A673 (cell line): ENCODE measurements at regions not wholly inside any gene's neighbourhood (a gene's known extent, or its start where the extent isn't known, plus 50 kb on each side); places are given as distances from the start of the nearest gene placed in this dataset.

Source experiments
- BruUV-seq: library from RNA; stranded (reverse); fragments of 400-500 nt; replicated peaks from 2 replicates; lab custom pipeline; 2021; lab: Mats Ljungman, UMichigan
- CTCF ChIA-PET: fragments of 300-600 bp; sonication (Branson Sonifier 250); formaldehyde crosslinking; loops from one replicate; lab custom pipeline; 2022; ENCODE audit warnings: antibody characterized with exemption; lab: Charles Lee
- POLR2A ChIA-PET: fragments of 300-600 bp; sonication (Branson Sonifier 250); formaldehyde crosslinking; loops from one replicate; lab custom pipeline; 2022; ENCODE audit warnings: antibody characterized with exemption; ENCODE audit not compliant: low non-redundant PET; lab: Charles Lee
- DNase-seq: peaks from one replicate; pipeline ENCODE4 v3.0.0-alpha.2; 2015; ENCODE audit warnings: low spot score
- H3K27ac ChIP-seq: fragments of 200-600 bp; sonication (generic); 2 replicates; pipeline ENCODE4 v1.5.1; 2016; ENCODE audit warnings: mixed run types, low read depth, mild to moderate bottlenecking, mixed read lengths, antibody characterized with exemption, low read length; ENCODE audit not compliant: poor library complexity, severe bottlenecking
- H3K27me3 ChIP-seq: fragments of 200-600 bp; sonication (generic); replicated peaks from 2 replicates; pipeline ENCODE4 v1.6.1; 2017; ENCODE audit warnings: mixed run types, low read depth, mild to moderate bottlenecking, mixed read lengths, antibody characterized with exemption, low read length; ENCODE audit not compliant: insufficient read depth, poor library complexity
- H3K36me3 ChIP-seq: fragments of 200-600 bp; sonication (generic); 2 replicates; pipeline ENCODE4 v1.6.1; 2016; ENCODE audit warnings: mixed run types, mild to moderate bottlenecking, mixed read lengths, antibody characterized with exemption, low read length; ENCODE audit not compliant: insufficient read depth, poor library complexity, severe bottlenecking
- H3K4me1 ChIP-seq: fragments of 200-600 bp; sonication (generic); 2 replicates; pipeline ENCODE4 v1.6.1; 2017; ENCODE audit warnings: mixed run types, mild to moderate bottlenecking, mixed read lengths, antibody characterized with exemption, low read length; ENCODE audit not compliant: insufficient read depth, poor library complexity, severe bottlenecking
- H3K4me3 ChIP-seq: fragments of 200-600 bp; sonication (generic); 2 replicates; pipeline ENCODE4 v1.5.1; 2016; ENCODE audit warnings: low read depth, mixed run types, mild to moderate bottlenecking, mixed read lengths, low read length; ENCODE audit not compliant: poor library complexity, severe bottlenecking
- H3K9me3 ChIP-seq: fragments of 200-600 bp; sonication (generic); 2 replicates; pipeline ENCODE4 v1.6.1; 2016; ENCODE audit warnings: mixed run types, low read depth, mild to moderate bottlenecking, mixed read lengths, antibody characterized with exemption, low read length; ENCODE audit not compliant: poor library complexity, severe bottlenecking
- EZH2 ChIP-seq: fragments of 200-600 bp; sonication (generic); IDR thresholded peaks from 2 replicates; pipeline ENCODE4 v1.6.1; 2017; ENCODE audit warnings: borderline replicate concordance, low read depth, mild to moderate bottlenecking, mixed read lengths, antibody characterized with exemption, low read length; ENCODE audit not compliant: poor library complexity, severe bottlenecking
- intact Hi-C: fragments of 100-400 bp; cut with micrococcal nuclease; formaldehyde crosslinking; loops from one replicate; pipeline ENCODE4 v1.10.0; 2022; ENCODE audit not compliant: unreplicated experiment
- TF ChIP-seq, protein P1 (sequence below): fragments of 300-800, 200-600 bp; sonication (generic); conservative IDR thresholded peaks from 2 replicates; pipeline ENCODE4 v1.5.1; 2017; ENCODE audit warnings: low read depth, mild to moderate bottlenecking, antibody characterized with exemption, low read length, moderate library complexity, mixed read lengths

DNA sequence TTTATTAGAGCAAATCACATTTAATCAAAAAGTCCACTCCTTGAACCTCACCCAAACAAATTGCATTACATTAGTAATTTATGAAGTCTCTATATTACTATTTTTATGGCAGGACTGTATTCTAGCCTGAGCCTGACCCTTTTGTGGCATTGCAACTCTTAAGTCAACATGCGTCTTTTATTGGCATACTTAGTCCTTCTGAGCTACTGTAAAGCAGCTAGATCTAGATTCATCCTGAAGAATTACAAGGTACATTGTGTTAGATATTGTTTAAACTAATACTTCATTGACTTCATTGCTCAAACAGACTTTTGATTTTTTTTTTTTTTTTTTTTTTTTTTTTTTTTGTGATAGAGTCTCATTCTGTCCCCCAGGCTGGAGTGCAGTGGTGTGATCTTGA, 1842.5 kb upstream of the CDH9 start:
- Histone ChIP-seq H3K4me1 (no peaks in the 10 kb centered on the region), H3K4me3 (no peak overlapping the region), H3K9me3 (no peaks in the 10 kb centered on the region), H3K27me3 (no peaks in the 10 kb centered on the region), H3K36me3 (no peaks in the 10 kb centered on the region), H3K27ac (no peak overlapping the region)
- TF ChIP-seq, protein P1, sequence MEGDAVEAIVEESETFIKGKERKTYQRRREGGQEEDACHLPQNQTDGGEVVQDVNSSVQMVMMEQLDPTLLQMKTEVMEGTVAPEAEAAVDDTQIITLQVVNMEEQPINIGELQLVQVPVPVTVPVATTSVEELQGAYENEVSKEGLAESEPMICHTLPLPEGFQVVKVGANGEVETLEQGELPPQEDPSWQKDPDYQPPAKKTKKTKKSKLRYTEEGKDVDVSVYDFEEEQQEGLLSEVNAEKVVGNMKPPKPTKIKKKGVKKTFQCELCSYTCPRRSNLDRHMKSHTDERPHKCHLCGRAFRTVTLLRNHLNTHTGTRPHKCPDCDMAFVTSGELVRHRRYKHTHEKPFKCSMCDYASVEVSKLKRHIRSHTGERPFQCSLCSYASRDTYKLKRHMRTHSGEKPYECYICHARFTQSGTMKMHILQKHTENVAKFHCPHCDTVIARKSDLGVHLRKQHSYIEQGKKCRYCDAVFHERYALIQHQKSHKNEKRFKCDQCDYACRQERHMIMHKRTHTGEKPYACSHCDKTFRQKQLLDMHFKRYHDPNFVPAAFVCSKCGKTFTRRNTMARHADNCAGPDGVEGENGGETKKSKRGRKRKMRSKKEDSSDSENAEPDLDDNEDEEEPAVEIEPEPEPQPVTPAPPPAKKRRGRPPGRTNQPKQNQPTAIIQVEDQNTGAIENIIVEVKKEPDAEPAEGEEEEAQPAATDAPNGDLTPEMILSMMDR: no peak
- no peak for TF ChIP-seq EZH2
- no peak for DNase-seq
- intact Hi-C loops: no loop called here
- ChIA-PET POLR2A (no interaction called here), CTCF (no interaction called here)
- no TSS peak for BruUV-seq

DNA sequence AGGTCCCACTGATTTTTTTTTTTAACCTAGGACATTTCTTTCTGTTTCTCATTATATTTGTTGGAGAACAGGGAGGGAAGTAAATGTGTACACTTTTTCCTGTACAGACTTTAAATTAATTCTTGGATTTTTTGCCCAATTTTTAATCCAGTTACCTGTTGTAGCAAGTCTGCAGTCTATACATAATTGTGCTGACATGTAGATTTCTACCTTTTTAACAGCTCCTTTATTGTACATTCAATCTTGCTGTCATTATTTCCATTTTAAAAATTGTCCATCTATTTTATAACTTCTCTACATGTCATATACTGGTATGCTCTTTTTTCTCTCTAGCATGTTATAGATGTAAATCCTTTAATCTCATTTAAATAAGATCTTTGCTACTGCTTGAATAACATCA, 1838.7 kb upstream of the CDH9 start:
- BruUV-seq: no TSS peak
- intact Hi-C loops: no loop called here
- no peak for DNase-seq
- TF ChIP-seq, protein P1: no peak
- TF ChIP-seq EZH2: no peak
- ChIA-PET POLR2A (no interaction called here), CTCF (no interaction called here)
- no peaks in the 10 kb centered on the region for H3K36me3 ChIP-seq
- H3K9me3 ChIP-seq: no peaks in the 10 kb centered on the region
- H3K27me3 ChIP-seq: no peaks in the 10 kb centered on the region
- no peak overlapping the region for H3K4me3 ChIP-seq
- H3K4me1 ChIP-seq: no peaks in the 10 kb centered on the region
- H3K27ac ChIP-seq: no peak overlapping the region

DNA sequence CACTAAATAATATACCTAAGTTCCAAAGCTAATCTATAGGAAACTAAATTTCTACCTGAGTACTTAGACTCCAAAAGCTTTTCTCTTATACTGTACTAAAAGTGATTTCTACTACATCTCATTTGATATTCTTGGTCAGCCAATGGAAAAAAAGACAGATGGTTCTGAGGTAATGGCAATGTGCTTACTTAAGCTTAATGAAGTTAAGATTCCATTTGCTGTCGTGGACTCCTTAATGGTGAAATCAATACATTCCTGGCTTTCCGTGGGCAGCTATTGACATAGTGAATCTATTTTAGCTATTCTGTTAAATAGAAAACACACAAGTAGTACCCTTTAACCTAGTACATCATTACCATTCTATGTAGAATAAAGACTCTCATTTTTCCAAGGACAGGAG, 1825.6 kb upstream of the CDH9 start:
- H3K4me1 ChIP-seq: no peaks in the 10 kb centered on the region
- ChIA-PET CTCF (no interaction called here), POLR2A (no interaction called here)
- no TSS peak for BruUV-seq
- intact Hi-C loops: no loop called here
- TF ChIP-seq EZH2: no peak
- TF ChIP-seq, protein P1: no peak
- no peaks in the 10 kb centered on the region for H3K27me3 ChIP-seq
- DNase-seq: no peak
- no peaks in the 10 kb centered on the region for H3K9me3 ChIP-seq
- H3K4me3 ChIP-seq: no peak overlapping the region
- no peaks in the 10 kb centered on the region for H3K36me3 ChIP-seq
- H3K27ac ChIP-seq: no peak overlapping the region
